HG03280 (cell line): ENCODE measurements at regions not wholly inside any gene's neighbourhood (a gene's known extent, or its start where the extent isn't known, plus 50 kb on each side); places are given as distances from the start of the nearest gene placed in this dataset.

Experiments used
- ATAC-seq: cut with Tn5 transposase; IDR thresholded peaks from one replicate; pipeline ENCODE4 v1.9.1; 2021; ENCODE audit warnings: mild to moderate bottlenecking, moderate library complexity; ENCODE audit not compliant: unreplicated experiment

DNA sequence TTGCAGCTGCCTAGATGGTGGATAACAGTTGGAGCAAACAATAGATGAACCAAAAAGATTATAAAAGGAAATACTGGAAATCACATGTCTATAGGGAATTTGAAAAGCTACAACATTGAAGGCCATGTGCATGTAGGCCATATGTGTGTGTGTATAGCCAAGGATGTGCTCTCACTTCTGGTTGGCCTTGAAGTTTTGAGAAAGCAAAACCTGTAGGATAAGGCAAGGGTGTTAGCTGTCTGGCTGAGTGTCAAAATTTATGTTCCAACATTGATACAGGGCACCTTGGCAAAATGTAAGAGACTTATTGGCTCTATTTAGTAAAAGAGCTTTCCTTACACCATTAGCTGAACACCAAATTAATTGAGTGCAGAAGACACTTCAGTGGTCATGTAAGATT lies 1723.6 kb upstream of the PCDH20 start:
- ATAC-seq = no peak

DNA sequence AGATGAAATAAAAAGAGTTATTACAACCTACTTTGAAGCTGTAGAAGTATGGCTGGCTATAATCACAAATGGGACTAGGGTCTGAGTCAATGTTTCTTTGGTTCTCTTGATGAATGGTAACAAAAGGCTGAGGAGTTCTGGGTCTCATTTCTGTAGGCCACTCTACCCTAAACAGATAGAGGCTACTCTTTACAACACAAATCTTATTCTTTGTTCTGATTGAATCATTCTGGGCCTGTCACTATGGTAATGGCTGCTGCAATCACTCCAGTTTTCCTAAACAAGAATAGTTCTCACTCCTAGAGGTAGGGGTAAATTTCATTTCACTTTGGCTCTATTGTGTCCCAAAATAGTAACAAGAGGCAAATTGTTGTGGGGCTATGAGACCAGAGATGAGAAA lies 1714.3 kb upstream of the PCDH20 start:
- ATAC-seq = no peak

DNA sequence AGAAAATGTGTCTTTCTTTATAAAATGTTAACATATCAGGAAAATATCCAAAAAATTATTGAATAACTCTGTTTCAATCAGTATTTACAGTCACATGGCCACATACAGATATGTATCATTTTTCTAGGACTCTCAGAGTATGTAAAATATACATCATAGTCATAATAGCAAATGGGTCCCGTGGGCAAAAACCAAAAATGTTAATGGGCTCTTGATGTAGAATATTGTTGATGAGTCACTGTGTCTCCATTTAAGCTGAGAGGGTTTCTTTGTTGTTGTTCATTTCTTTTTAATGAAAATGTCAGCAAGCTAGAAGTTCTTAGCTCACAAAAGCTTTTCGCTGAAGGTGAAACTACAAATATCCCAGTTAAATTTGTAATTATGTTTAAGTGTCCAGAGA lies 1713.1 kb upstream of the PCDH20 start:
- no peak for ATAC-seq

DNA sequence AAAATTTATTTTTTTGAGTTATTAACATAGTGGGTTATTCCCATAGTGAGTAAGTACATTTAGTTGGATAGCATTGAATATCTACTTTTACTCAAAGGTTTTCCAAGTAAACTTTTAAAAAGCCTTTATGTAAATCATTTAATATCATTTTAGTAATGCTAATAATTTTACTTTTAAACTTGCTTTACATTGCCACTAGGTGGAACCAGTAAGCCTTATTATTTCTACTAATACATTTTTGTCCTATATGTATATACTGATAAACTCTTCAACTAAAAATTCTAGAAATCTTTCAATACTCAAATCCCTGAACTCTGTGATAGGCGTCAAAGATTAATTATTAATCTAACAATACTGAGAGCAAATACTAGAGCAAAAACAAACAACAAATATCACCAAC lies 1709.2 kb upstream of the PCDH20 start:
- ATAC-seq = no peak

DNA sequence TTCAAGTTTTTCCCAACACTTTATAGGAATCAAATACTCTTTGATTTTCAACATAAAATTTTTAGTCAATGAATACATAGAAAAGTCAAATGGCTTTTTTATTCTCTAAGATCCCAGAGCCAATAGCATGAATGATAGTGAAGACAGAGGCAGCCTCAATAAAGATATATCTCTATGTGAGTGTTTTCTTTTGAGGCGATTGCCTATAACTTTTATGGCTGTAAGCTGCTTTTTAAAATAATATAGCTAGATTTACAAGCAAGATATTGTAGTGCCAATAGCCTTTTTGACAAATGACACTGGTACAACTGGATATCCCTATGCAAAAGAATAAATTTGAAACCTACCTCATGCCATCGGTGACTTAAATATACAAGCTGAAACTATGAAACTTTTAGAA lies 1705.2 kb upstream of the PCDH20 start:
- no peak for ATAC-seq

DNA sequence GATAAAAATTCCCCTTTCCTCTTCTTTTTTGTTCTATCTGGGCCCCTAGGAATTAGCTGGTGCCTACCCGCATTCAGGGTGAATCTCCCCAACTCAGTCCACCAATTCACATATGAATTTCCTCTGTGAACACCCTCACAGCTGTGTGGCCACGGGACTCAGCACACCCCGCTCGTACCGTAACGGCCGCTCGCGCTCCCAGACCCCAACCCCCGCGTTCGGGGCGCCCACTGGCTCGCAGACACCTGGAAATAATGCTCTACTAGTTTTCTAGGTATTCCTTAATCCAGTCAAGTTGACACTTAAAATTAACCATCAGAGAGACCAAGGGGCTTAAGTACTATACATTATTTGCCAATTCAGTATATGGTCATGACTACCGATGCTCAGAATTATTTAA lies 1702.1 kb upstream of the PCDH20 start:
- ATAC-seq = no peak

DNA sequence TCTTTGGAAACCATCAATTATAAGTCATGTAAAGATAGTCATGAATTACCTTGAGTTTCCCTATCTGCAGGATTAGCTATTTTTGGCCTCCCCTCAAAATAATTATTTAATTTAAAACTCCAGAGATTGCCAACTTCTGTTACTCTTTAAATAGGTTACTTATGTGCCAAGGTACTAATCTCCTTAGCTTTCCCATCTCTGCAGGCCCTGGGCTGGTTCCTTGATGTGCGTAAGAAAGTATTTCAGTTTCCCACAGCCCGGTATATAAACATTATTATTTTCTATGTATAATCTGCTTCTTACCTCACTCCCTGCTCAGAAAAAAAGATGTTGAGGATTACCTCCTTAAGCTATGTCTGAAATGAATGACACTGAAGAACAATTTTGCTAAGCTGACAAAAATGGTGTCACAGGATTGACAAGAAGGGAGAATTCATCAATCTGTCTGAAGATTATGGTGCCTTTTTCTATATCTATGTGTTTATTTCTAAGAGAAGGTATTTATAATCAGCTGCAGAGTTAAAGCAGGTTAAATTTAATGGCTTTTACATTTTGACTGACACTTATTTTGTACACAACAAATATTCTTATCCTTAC lies 1697.2 kb upstream of the PCDH20 start:
- ATAC-seq = no peak

DNA sequence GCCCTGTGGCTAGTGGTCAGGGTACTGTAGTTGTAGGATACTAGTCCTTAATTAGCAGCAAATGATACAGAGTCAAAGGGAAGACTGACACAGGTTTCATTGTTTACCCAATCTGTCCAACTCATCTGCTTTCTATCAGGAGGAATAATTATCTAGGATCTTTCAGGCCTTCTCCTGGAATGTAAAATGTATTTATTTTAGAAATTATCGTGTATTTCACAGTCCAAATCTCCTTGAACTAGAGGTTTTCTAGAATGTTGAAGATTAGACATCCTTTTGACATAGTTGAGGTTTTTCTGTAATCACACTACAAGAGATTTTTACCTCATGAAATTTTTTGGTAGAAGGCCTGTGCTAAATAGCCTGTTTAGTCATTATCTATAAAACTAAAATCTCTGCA lies 1694.8 kb upstream of the PCDH20 start:
- ATAC-seq = no peak

DNA sequence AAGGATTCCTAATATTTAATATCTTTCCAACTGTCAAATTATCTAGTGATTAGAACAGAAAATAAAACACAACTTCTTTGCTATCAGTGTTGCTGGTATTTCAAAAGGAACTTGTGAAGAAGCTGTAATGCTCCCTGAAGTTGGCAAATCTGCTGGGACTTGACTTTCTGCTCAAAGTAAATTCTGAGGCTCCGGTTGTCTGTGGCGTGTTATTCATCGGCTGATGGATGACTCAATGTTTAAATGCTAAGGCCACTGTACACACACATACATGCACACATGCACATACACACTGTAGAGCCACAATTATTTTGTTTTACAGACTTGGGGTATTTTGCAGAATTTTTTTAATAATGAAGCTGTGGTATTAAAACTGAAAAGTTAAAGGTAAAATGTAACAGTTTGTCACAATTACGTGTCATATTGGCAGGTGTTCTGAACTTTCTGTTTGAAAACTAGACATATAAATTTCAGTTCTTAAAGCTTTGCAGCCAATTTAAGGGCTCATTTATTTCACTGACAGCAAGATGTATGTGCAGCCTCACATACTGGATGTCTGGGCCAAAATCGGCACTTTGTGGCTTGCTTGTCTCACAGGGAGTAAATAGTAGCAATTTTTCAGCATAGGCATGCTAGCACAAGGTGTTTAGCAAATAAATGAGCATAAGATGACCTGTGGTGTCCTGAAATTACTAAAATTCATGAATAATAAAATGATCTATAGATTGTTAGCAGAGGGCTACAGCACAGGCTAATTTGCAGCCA lies 1691.7 kb upstream of the PCDH20 start:
- no peak for ATAC-seq

DNA sequence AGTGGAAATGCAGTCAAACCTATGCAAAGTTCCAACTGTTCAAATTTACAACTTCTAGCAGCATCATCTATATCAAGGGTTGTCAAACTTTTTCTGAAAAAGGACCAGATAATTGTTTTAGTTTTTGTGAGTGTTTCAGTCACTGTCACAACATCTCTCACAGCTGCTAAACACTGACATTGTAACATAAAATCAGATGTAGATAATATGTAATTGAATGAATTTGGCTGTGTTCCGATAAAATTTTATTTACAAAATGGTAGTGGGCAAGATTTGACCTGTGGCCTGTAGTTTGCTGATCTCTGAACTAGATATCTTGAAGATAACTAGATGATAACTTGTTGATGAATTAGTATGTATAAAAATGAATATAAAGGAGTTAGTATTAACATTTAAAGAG lies 1679.1 kb upstream of the PCDH20 start:
- no peak for ATAC-seq

DNA sequence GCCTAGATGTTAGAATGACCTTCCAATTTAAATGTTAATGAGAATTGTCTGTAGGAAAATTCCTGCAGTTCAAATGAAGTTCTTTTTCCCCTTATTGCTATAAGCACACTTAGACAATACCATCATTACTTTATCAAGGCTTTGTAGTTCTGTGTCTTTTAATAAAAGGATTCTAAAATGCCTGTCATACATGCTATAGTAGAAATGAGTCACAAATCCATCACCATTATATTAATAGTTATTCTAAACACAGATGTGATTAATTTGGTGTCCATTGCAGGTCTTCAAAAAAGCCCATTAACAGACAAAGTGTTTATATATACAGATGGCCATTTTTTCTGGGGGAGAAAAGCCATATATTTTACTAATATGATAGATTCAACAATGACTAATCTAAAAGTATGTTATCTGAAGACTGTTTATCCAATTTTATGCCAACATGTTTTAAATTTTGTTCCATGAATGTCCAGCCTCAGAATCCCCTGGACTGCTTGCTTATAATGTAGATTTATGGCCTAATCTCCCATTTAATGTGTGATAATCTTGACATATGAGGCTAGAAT lies 1678.3 kb upstream of the PCDH20 start:
- no peak for ATAC-seq

DNA sequence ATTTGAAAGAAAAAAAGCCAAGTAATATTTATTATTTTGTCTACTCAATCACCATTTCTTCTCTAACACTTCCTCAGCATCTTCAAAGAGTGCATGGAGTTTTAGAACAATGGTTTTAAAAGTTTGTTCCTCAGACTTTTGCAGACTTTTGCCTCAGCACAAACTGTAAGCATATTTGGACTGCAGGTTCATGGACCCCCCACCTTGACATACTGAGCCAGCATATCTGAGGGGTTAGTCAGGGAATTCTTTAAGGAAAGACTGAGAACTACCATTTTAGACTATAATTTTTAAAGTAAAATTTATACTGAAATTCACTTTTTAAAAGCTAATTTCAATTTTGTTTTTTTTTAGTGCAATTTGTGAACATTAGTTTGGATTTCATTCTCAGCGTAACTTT lies 1676.8 kb upstream of the PCDH20 start:
- ATAC-seq = no peak

DNA sequence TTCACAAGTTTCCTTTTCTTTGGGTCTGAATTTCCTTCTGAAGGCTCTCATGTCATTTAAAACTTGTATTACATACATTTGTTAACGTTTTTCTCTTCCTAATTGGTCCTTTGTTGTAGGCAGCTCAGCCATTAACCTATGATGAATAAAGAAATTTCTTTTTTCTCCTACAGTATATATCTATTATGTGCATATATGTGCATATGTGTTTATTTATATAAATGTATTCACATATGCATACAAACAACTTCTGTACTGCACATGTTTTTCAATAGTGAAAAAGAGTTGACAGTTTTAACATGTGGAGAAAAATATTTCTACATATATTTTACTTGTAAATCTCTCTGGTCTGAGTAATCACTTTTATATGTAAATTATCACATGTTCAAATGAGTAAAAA lies 1674.9 kb upstream of the PCDH20 start:
- ATAC-seq = no peak

DNA sequence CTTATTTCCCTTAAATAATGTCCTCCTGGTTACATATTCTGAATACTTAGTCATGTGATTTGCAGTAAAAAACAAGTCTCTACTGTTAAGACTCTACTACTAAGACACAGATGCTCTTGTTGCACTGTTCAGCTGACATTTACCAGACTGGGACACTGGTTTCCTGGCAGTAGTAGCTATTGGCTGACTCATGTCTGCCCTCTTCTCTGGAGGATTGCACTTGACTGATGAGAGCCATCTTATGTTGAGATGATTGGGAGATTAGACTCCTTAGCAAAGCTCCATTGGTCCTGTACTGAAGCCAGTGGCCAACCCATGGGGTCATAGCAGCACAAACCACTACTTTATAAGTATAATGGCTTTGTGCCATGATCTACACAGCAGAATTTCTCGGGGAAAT lies 1672.6 kb upstream of the PCDH20 start:
- no peak for ATAC-seq

DNA sequence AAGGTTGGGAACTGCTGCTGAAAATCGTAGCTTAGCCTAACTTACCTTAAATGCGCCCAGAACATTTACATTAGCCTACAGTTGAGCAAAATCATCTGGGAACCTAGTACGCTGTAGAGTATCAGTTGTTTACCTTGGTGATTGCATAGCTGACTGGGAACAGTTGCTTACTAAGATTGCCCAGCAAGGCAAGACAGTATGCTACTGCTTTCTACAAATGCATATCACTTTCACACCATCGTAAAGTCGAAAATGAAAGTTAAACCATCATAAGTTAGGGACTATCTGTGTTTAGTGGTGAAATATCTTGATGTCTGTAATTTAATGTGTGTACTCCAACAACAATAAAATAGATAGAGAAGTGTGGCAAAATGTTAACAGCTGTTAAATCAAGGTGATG lies 1670.6 kb upstream of the PCDH20 start:
- ATAC-seq = no peak

DNA sequence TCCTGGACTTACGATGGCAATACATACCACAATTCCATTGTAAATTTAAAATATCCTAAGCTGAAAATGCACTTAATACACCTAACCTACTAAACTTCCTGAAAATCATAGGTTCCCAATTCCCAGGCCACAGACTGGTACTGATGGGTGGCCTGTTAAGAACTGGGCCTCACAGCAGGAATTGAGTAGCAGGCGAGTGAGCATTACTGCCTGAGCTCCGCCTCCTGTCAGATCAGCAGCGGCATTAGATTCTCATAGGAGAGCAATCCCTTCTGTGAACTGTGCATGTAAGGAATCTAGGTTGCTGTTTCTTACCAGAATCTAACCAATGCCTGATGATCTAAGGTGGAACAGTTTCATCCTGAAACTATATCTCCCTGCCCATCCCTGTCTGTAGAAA lies 1670.2 kb upstream of the PCDH20 start:
- no peak for ATAC-seq

DNA sequence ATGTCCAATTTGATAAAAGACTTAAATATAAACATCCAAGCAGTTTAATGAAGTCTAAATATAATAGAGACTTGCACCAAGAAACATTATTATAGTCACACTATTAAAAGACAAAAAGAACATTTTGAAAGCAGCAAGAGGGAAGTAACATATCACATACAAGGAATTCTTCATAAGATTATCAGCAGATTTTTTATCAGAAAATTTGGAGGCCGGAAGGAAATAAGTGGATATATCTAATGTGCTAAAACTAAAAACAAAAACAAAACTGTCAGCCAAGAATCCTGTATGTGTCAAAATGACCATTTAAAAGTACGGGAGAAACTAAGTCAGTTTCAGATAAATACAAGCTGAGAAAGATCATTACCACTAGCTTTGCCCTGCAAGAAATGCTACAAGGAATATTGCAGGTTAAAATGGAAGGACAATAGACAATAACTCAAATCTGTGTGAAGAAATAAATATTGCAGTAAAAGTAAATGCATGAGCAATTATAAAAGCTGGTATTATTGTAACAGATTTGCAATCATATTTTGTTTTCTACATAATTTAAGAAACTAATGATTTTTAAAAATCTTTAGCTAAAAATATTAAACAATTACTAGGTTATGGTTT lies 1665.9 kb upstream of the PCDH20 start:
- ATAC-seq = no peak

DNA sequence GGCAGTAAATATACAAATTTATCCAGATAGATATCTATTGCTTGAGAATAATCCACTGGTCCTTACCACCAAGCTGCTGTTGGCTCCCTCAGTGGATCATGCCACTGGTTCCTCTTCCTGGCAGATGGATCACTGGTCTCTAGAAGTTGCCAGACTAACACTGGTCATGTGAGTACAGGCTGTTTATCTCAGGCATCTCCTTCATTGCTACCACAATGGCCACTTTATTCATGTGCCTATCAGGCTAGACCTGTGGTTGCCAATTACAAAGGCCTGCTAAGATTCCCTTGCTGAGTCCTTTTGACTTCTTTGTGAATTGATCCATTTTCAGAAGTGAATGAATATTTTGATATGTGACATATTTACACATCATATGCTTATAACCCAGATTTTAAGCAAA lies 1659.5 kb upstream of the PCDH20 start:
- ATAC-seq = no peak

DNA sequence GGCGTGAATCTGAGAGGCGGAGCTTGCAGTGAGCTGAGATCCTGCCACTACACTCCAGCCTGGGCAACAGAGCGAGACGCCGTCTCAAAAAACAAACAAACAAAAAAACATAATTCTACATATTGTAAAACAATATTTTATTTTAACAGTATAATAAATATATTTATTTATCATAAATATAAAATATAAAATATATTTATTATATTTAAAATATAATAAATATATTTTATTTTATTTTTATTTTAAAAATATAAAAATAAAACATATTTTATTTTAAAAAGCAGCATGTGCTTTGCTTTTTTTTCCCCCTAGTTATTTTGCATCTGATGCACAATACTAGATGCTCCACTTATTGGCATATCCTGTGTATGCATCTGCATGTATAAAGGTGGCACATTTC lies 1634.6 kb upstream of the PCDH20 start:
- ATAC-seq = no peak

DNA sequence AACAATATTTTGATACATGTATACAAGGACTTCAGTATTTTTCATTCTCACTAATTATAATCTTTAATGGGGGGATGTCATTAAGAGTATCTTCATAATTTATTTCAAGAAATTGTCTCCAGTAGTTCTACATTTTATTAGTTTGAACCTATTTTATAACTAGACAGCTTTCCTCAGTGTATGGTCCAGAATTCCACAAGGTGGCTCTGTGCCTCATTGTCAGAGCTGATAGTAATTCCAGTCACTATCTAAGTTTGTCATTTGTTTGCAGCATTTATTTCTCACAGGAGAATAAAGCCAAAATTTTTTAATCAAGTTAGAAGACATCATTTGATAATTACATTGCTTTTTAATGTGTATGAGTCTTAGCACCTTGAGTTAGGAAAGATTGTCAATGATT lies 1633.0 kb upstream of the PCDH20 start:
- no peak for ATAC-seq

DNA sequence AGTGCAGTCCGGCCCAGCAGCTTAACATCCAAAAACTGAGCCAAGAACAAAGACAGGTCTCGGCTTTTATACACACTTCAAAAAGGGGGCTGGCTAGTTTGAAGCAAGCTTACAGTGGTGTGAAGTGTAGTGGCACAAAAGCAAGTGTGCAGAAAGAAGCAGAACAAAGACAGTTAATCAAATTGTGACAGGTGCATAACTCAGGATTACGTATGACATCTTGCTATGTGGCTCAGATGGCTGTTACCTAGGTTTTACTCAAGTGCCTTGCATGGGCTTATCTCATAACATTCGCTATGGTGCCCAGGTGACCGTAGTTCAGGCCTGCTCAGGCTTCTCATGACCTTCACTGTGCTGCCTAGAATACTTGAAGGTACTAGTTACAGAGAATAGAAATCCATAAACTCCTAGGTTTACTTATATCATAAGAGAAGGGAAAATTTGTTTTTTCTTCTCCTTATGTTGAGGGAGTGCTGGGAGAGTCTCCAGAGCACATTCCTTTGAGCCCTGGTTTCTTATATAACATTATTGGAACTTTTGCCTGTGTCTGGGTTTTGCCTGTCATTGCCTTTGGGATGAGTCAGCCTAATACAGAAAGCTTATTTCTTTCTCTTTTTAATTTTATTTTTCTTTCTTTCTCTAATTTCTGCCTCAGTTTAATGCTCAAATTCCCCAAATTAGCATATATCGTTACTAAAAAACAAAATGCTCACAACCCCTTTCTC lies 1629.1 kb upstream of the PCDH20 start:
- ATAC-seq = no peak

DNA sequence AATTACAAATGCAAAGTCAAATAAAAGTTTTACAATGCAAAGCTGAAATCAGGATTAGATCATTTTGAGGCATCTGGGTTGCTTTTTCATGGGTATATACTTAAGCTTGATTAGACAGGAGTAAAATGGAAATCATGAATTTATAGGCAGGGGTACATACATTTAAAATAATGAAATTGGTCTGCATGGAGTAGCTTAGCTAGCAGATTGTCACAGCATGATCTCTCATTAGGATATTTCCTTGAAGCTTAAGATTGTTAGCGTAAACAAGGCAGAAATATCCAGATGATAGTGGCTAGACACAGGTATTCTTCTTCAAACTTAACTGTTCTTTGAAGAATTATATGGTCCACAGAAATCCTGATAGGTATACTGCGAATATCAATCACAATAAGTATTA lies 1627.0 kb upstream of the PCDH20 start:
- ATAC-seq = no peak
